OCI-LY7 (cell line): ENCODE measurements at regions not wholly inside any gene's neighbourhood (a gene's known extent, or its start where the extent isn't known, plus 50 kb on each side); places are given as distances from the start of the nearest gene placed in this dataset.

Experiments
- BruUV-seq: library from RNA; stranded (reverse); fragments of 400-500 nt; replicated peaks from 2 replicates; lab custom pipeline; 2021; lab: Mats Ljungman, UMichigan
- CTCF ChIA-PET: fragments of 300-600 bp; sonication (Branson Sonifier 250); formaldehyde crosslinking; loops from one replicate; lab custom pipeline; 2022; ENCODE audit warnings: antibody characterized with exemption; ENCODE audit not compliant: unreplicated experiment; lab: Charles Lee
- POLR2A ChIA-PET: fragments of 300-600 bp; sonication (Branson Sonifier 250); formaldehyde crosslinking; loops from one replicate; lab custom pipeline; 2022; ENCODE audit warnings: antibody characterized with exemption; lab: Charles Lee
- DNase-seq: peaks from one replicate; pipeline ENCODE4 v3.0.0-alpha.2; 2015; ENCODE audit warnings: low spot score
- H2AFZ ChIP-seq: fragments of 200-600 bp; sonication (generic), shearing (Covaris generic); 2 replicates; pipeline ENCODE4 v1.6.1; 2014; ENCODE audit warnings: mild to moderate bottlenecking, antibody characterized with exemption, low read length, moderate library complexity
- H3K27ac ChIP-seq: fragments of 200-600 bp; sonication (generic); 2 replicates; pipeline ENCODE4 v1.5.1; 2014; ENCODE audit warnings: mixed run types, low read depth, mild to moderate bottlenecking, moderate library complexity, low read length, inconsistent platforms; ENCODE audit not compliant: poor library complexity, severe bottlenecking
- H3K36me3 ChIP-seq: fragments of 200-600 bp; sonication (generic); 2 replicates; pipeline ENCODE4 v1.6.1; 2014; ENCODE audit warnings: mild to moderate bottlenecking, antibody characterized with exemption, low read length, moderate library complexity, mixed read lengths; ENCODE audit not compliant: insufficient read depth
- H3K4me1 ChIP-seq: fragments of 200-600 bp; sonication (generic); 2 replicates; pipeline ENCODE4 v1.5.1; 2014; ENCODE audit warnings: mild to moderate bottlenecking, low read length; ENCODE audit not compliant: insufficient read depth, poor library complexity, severe bottlenecking
- H3K4me2 ChIP-seq: fragments of 200-600 bp; sonication (generic); 2 replicates; pipeline ENCODE4 v1.6.1; 2014; ENCODE audit warnings: mild to moderate bottlenecking, low read length
- H3K4me3 ChIP-seq: fragments of 200-600 bp; sonication (generic); 2 replicates; pipeline ENCODE4 v1.5.1; 2014; ENCODE audit warnings: mild to moderate bottlenecking, low read depth, low read length; ENCODE audit not compliant: poor library complexity, severe bottlenecking
- H3K79me2 ChIP-seq: fragments of 200-600 bp; sonication (generic); 2 replicates; pipeline ENCODE4 v1.6.1; 2016; ENCODE audit warnings: low read depth, mild to moderate bottlenecking, low read length, moderate library complexity, mixed read lengths; ENCODE audit not compliant: insufficient read depth
- H3K9me2 ChIP-seq: fragments of 200-600 bp; sonication (generic); 2 replicates; pipeline ENCODE4 v1.6.1; 2016; ENCODE audit warnings: mild to moderate bottlenecking, low read length, mixed read lengths; ENCODE audit not compliant: insufficient read depth
- H3K9me3 ChIP-seq: fragments of 200-600 bp; sonication (generic); 2 replicates; pipeline ENCODE4 v1.6.1; 2014; ENCODE audit warnings: mild to moderate bottlenecking, mixed run types, low read length, mixed read lengths
- H4K20me1 ChIP-seq: fragments of 200-600 bp; sonication (generic); 2 replicates; pipeline ENCODE4 v1.6.1; 2014; ENCODE audit warnings: mild to moderate bottlenecking, antibody characterized with exemption, low read length, moderate library complexity, mixed read lengths; ENCODE audit not compliant: insufficient read depth
- CTCF ChIP-seq: fragments of 200-600 bp; sonication (generic); conservative IDR thresholded peaks from 2 replicates; pipeline ENCODE4 v1.5.1; 2014; ENCODE audit warnings: mild to moderate bottlenecking, antibody characterized with exemption, low read length, moderate library complexity, mixed read lengths
- EZH2phosphoT487 ChIP-seq: fragments of 200-600 bp; sonication (generic); IDR thresholded peaks from 2 replicates; pipeline ENCODE4 v1.6.1; 2018; ENCODE audit warnings: low read depth, borderline replicate concordance, mild to moderate bottlenecking, mixed run types, antibody characterized with exemption, low read length, moderate library complexity, mixed read lengths
- intact Hi-C: fragments of 100-400 bp; cut with micrococcal nuclease; formaldehyde crosslinking; loops from one replicate; pipeline ENCODE4 v1.10.0; 2022; ENCODE audit not compliant: unreplicated experiment

DNA sequence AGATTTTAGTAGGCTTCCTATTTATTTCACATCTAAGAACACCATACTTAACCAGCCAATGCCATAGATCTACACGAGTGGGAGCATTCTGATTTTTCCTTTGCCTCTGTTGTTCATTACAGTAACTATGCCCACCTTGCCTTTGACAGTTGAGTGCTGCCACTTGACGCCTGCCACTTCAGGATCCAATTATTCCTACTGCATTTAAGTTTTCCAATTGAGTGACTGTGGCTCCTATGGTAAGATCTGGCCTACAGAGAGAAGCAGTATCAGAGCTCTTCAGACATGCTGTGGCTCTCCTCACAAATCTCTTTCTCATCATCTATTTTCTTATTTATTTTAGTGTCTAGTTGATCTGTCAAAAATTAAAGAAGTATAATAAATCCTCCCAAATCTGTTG lies 403.0 kb upstream of the SPTLC3 start:
- no peaks in the 10 kb centered on the region for H3K36me3 ChIP-seq
- H3K27ac ChIP-seq: no peak overlapping the region
- TF ChIP-seq EZH2phosphoT487: no peak
- TF ChIP-seq CTCF: no peak
- POLR2A ChIA-PET: no interaction called here
- no peak overlapping the region for H3K4me2 ChIP-seq
- no peaks in the 10 kb centered on the region for H3K4me1 ChIP-seq
- no TSS peak for BruUV-seq
- CTCF ChIA-PET: no interaction called here
- no peaks in the 10 kb centered on the region for H3K9me2 ChIP-seq
- no peaks in the 10 kb centered on the region for H3K79me2 ChIP-seq
- DNase-seq: no peak
- intact Hi-C loops: no loop called here
- H3K4me3 ChIP-seq: no peak overlapping the region
- H4K20me1 ChIP-seq: no peaks in the 10 kb centered on the region
- H2AFZ ChIP-seq: no peak overlapping the region
- H3K9me3 ChIP-seq: 0 out of 2 replicates have a peak, but pooled peaks cover 4% of the 10 kb centered on the region

DNA sequence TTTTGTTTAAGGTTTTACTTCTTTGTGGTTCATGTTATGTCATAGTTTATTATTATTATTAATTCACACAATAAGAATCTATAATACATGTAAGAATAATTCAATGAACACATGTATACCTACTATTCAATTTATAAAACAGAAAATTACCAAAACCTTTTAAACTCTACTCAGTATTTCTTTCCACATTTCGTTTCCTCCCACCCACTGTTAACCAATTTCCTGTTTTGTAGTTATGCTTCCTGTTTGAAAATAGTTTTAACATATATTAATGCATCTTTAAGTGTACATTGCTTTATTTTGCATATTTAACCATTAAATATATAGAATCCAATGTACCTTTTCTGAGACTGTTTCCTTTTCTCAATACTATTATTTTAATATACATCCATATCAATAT lies 397.9 kb upstream of the SPTLC3 start:
- intact Hi-C loops: no loop called here
- Histone ChIP-seq H3K4me1 (no peaks in the 10 kb centered on the region), H4K20me1 (no peaks in the 10 kb centered on the region), H3K4me2 (no peak overlapping the region), H3K36me3 (no peaks in the 10 kb centered on the region), H3K9me2 (no peaks in the 10 kb centered on the region), H2AFZ (no peak overlapping the region), H3K9me3 (no peaks in the 10 kb centered on the region), H3K79me2 (no peaks in the 10 kb centered on the region), H3K27ac (no peak overlapping the region), H3K4me3 (no peak overlapping the region)
- ChIA-PET CTCF (no interaction called here), POLR2A (no interaction called here)
- no peak for DNase-seq
- no TSS peak for BruUV-seq
- no peak for TF ChIP-seq CTCF
- TF ChIP-seq EZH2phosphoT487: no peak

DNA sequence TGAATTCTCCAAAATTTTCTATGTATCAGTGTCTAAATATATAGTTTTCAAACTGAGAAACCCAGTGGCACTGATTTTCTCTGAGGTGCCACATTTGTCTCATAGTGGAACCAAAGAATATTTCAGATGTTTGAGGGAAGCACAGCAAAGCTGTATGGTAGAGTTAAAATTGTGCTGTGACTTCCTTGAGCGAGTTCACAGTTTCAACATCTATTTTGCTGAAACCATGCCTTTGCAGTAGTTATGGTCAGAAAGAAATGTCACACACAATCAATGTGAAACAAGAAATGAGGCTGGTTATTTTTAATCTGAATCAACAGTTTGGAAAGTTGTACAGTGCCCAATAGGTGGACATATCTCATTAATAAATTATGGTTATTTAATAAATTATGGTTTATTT lies 394.0 kb upstream of the SPTLC3 start:
- ChIA-PET CTCF (no interaction called here), POLR2A (no interaction called here)
- no peak for TF ChIP-seq CTCF
- DNase-seq: no peak
- no peaks in the 10 kb centered on the region for H3K79me2 ChIP-seq
- intact Hi-C loops: no loop called here
- H3K4me2 ChIP-seq: no peak overlapping the region
- no peaks in the 10 kb centered on the region for H3K36me3 ChIP-seq
- no peaks in the 10 kb centered on the region for H4K20me1 ChIP-seq
- BruUV-seq: no TSS peak
- H3K9me2 ChIP-seq: no peaks in the 10 kb centered on the region
- H3K27ac ChIP-seq: no peak overlapping the region
- H3K4me3 ChIP-seq: no peak overlapping the region
- H3K9me3 ChIP-seq: no peaks in the 10 kb centered on the region
- H3K4me1 ChIP-seq: no peaks in the 10 kb centered on the region
- no peak overlapping the region for H2AFZ ChIP-seq
